H1 (cell line): ENCODE measurements at regions not wholly inside any gene's neighbourhood (a gene's known extent, or its start where the extent isn't known, plus 50 kb on each side); places are given as distances from the start of the nearest gene placed in this dataset.

Experiments used
- CREB1 ChIP-seq: IDR thresholded peaks from 2 replicates; pipeline ENCODE4 v1.6.1; 2012; ENCODE audit warnings: inconsistent platforms
- E2F6 ChIP-seq: IDR thresholded peaks from 2 replicates; pipeline ENCODE4 v1.6.1; 2012; ENCODE audit warnings: inconsistent platforms
- HDAC6 ChIP-seq: IDR thresholded peaks from one replicate; pipeline ENCODE4 v1.7.1; 2012; ENCODE audit warnings: low read depth, mild to moderate bottlenecking, inconsistent platforms, low read length, moderate library complexity
- KDM4A ChIP-seq: IDR thresholded peaks from one replicate; pipeline ENCODE4 v1.7.1; 2012; ENCODE audit warnings: low read depth, mild to moderate bottlenecking, moderate library complexity, low read length, inconsistent platforms; ENCODE audit not compliant: severe bottlenecking
- MAX ChIP-seq: IDR thresholded peaks from 2 replicates; pipeline ENCODE4 v1.6.1; 2012; ENCODE audit warnings: inconsistent platforms
- SIRT6 ChIP-seq: IDR thresholded peaks from one replicate; pipeline ENCODE4 v1.7.1; 2012; ENCODE audit warnings: low read length, inconsistent platforms
- TAF1 ChIP-seq: IDR thresholded peaks from 2 replicates; pipeline ENCODE4 v1.6.1; 2011; ENCODE audit warnings: mild to moderate bottlenecking, low read depth, low read length
- YY1 ChIP-seq: IDR thresholded peaks from 2 replicates; pipeline ENCODE4 v1.6.1; 2011; ENCODE audit warnings: low read depth, mild to moderate bottlenecking, low read length
- ZNF274 ChIP-seq: IDR thresholded peaks from 2 replicates; pipeline ENCODE4 v1.7.0; 2012; ENCODE audit warnings: low read length, borderline replicate concordance; ENCODE audit errors: extremely low read depth

GRCh38 chr17:33596899-33597298 lies 303.8 kb upstream of the ASIC2 start (continued):
- TF ChIP-seq E2F6 (no peak), CREB1 (no peak), MAX (no peak), SIRT6 (no peak), HDAC6 (no peak), ZNF274 (no peak), TAF1 (no peak), YY1 (no peak), KDM4A (no peak)
